HG03175 (cell line): ENCODE measurements at regions not wholly inside any gene's neighbourhood (a gene's known extent, or its start where the extent isn't known, plus 50 kb on each side); places are given as distances from the start of the nearest gene placed in this dataset.

Source experiments
- ATAC-seq: cut with Tn5 transposase; IDR thresholded peaks from one replicate; pipeline ENCODE4 v1.9.1; 2021; ENCODE audit warnings: mild to moderate bottlenecking, moderate library complexity; ENCODE audit not compliant: unreplicated experiment

GRCh38 chr12:124397807-124398577 is 103.1 kb downstream of the RFLNA start:
- no peak for ATAC-seq

GRCh38 chr12:124397399-124397679 is 102.4 kb downstream of the RFLNA start:
- no peak for ATAC-seq

- no peak for ATAC-seq
Measured at GRCh38 chr12:124396544-124397398, 101.9 kb downstream of the RFLNA start.

GRCh38 chr12:124395986-124396385 is 101.1 kb downstream of the RFLNA start:
- ATAC-seq, result no peak

GRCh38 chr12:124395284-124395752 is 100.4 kb downstream of the RFLNA start:
- no peak for ATAC-seq

- no peak for ATAC-seq
Measured at GRCh38 chr12:124394462-124395128, 99.7 kb downstream of the RFLNA start.

- ATAC-seq, result no peak
Measured at GRCh38 chr12:124393831-124394230, 98.9 kb downstream of the RFLNA start.

GRCh38 chr12:124393414-124393790 is 98.5 kb downstream of the RFLNA start:
- no peak for ATAC-seq

- ATAC-seq, result no peak
Measured at GRCh38 chr12:124392667-124393413, 97.9 kb downstream of the RFLNA start.

GRCh38 chr12:124392271-124392666 is 97.4 kb downstream of the RFLNA start:
- ATAC-seq, result no peak

GRCh38 chr12:124391340-124392261 is 96.7 kb downstream of the RFLNA start:
- ATAC-seq, result peak; percentile 58

- peak; percentile 43 for ATAC-seq
Measured at GRCh38 chr12:124390442-124391097, 95.7 kb downstream of the RFLNA start.

- ATAC-seq, result no peak
Measured at GRCh38 chr12:124389725-124390441, 95.0 kb downstream of the RFLNA start.

- ATAC-seq, result no peak
Measured at GRCh38 chr12:124389138-124389724, 94.3 kb downstream of the RFLNA start.

GRCh38 chr12:124388679-124389137 is 93.8 kb downstream of the RFLNA start:
- ATAC-seq, result no peak

- no peak for ATAC-seq
Measured at GRCh38 chr12:124388038-124388671, 93.3 kb downstream of the RFLNA start.

- no peak for ATAC-seq
Measured at GRCh38 chr12:124387528-124387911, 92.6 kb downstream of the RFLNA start.
